ENCODE measurements at regions not wholly inside any gene's neighbourhood (a gene's known extent, or its start where the extent isn't known, plus 50 kb on each side); places are given as distances from the start of the nearest gene placed in this dataset.

DNA sequence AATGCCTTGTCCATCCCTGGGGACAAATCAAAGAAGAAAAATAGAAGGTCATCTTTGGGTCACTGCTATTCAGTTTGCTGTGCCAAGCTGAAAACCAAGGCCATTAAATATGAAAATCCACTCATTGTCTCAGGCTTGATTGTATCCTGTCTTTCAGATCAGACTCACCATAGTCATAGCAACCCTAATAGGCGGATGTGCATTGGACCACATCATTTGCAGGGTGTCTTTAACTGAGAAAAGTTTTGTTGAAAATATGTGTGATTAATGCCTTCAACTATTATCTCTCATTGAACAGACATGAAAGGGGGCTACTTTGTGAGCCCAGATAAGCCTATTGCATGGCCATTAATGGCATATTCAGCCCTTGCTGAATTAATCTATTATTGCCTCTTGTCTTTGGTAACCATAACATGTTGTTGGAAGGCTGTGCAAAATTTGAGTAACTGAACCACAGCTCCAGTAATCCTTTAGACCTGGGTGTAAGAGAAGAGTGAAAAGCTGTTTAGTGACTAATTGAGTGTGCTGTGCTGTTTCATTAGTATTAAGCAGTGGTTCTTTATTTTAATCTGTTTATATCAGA, 453.6 kb upstream of the EPHA5 start:
- intact Hi-C loops (cut with micrococcal nuclease) (no loop called here), dilution Hi-C loops (cut with MboI; ENCODE audit: extremely low pct_ligation_motif_present, low sequenced_read_pairs) (no loop called here)
- no peaks in the 10 kb centered on the region for H3K4me1 ChIP-seq (ENCODE audit: control insufficient read depth, extremely low read depth, insufficient read depth, low read length)
- no TSS peak for BruUV-seq (replicated peaks)
- H3K9me3 ChIP-seq (replicated peaks; ENCODE audit: control insufficient read depth, insufficient read depth, low read length) = no peaks in the 10 kb centered on the region
- H3K4me2 ChIP-seq (ENCODE audit: insufficient read depth, low read length) = no peak overlapping the region
- H2AFZ ChIP-seq (ENCODE audit: low read depth, low read length) = no peak overlapping the region
- FAIRE-seq (no peak), DNase-seq (ENCODE audit: low read depth, low spot score) (no peak)
- H3K36me3 ChIP-seq (ENCODE audit: control insufficient read depth in 2 of 2, extremely low read depth in 1 of 2, insufficient read depth in 2 of 2, low read length in 2 of 2) = no peaks in the 10 kb centered on the region
- H3K9me1 ChIP-seq (replicated peaks; ENCODE audit: control insufficient read depth, extremely low read depth, insufficient read depth, low read length) = no peaks in the 10 kb centered on the region
- CTCF ChIA-PET = no interaction called here
- POLR2A ChIA-PET = no interaction called here
- H3K79me2 ChIP-seq (ENCODE audit: control insufficient read depth, insufficient read depth, low read length) = no peaks in the 10 kb centered on the region
- H3K27me3 ChIP-seq (ENCODE audit: control insufficient read depth in 2 of 2, insufficient read depth in 2 of 2, low read length in 2 of 2) = no peaks in the 10 kb centered on the region
- H4K20me1 ChIP-seq (replicated peaks; ENCODE audit: control insufficient read depth, extremely low read depth, insufficient read depth, low read length) = no peaks in the 10 kb centered on the region
- no peak overlapping the region for H3K4me3 ChIP-seq (replicated peaks in 1 of 3; ENCODE audit: insufficient read depth in 1 of 3, low read depth in 1 of 3, low read length in 3 of 3)
- H3K27ac ChIP-seq (ENCODE audit: insufficient read depth, low read depth, low read length) = no peak overlapping the region
- TF ChIP-seq, protein P1, sequence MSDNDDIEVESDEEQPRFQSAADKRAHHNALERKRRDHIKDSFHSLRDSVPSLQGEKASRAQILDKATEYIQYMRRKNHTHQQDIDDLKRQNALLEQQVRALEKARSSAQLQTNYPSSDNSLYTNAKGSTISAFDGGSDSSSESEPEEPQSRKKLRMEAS (IDR thresholded peaks at IDR 0.05; ENCODE audit: insufficient read depth, insufficient read length) = no peak
- TF ChIP-seq, protein P2, sequence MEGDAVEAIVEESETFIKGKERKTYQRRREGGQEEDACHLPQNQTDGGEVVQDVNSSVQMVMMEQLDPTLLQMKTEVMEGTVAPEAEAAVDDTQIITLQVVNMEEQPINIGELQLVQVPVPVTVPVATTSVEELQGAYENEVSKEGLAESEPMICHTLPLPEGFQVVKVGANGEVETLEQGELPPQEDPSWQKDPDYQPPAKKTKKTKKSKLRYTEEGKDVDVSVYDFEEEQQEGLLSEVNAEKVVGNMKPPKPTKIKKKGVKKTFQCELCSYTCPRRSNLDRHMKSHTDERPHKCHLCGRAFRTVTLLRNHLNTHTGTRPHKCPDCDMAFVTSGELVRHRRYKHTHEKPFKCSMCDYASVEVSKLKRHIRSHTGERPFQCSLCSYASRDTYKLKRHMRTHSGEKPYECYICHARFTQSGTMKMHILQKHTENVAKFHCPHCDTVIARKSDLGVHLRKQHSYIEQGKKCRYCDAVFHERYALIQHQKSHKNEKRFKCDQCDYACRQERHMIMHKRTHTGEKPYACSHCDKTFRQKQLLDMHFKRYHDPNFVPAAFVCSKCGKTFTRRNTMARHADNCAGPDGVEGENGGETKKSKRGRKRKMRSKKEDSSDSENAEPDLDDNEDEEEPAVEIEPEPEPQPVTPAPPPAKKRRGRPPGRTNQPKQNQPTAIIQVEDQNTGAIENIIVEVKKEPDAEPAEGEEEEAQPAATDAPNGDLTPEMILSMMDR (IDR thresholded peaks at IDR 0.05; ENCODE audit: extremely low read depth in 1 of 2, insufficient read depth in 1 of 2, low read depth in 1 of 2, low read length in 2 of 2) = no peak
- TF ChIP-seq POLR2AphosphoS5 (IDR thresholded peaks at IDR 0.05; ENCODE audit: insufficient read depth, low read depth, low read length) (no peak), GATA2 (IDR thresholded peaks at IDR 0.05; ENCODE audit: insufficient read depth, insufficient read length, low read depth, low read length) (no peak), EZH2 (IDR thresholded peaks at IDR 0.05; ENCODE audit: borderline replicate concordance, low read depth, low read length, severe bottlenecking) (no peak), MYC (IDR thresholded peaks at IDR 0.05; ENCODE audit: low read depth, low read length) (no peak), JUN (IDR thresholded peaks at IDR 0.05; ENCODE audit: borderline replicate concordance, insufficient read depth, insufficient read length, low read depth) (no peak), POLR2A (IDR thresholded peaks at IDR 0.05; ENCODE audit: low read depth, low read length) (no peak), FOS (IDR thresholded peaks at IDR 0.05; ENCODE audit: borderline replicate concordance, insufficient read depth, low read length) (no peak)
- H3K9ac ChIP-seq (replicated peaks; ENCODE audit: extremely low read depth, insufficient read depth, low read length) = no peak overlapping the region

Measured in endothelial cell of umbilical vein (primary cell).